ENCODE measurements at regions not wholly inside any gene's neighbourhood (a gene's known extent, or its start where the extent isn't known, plus 50 kb on each side); places are given as distances from the start of the nearest gene placed in this dataset.

DNA sequence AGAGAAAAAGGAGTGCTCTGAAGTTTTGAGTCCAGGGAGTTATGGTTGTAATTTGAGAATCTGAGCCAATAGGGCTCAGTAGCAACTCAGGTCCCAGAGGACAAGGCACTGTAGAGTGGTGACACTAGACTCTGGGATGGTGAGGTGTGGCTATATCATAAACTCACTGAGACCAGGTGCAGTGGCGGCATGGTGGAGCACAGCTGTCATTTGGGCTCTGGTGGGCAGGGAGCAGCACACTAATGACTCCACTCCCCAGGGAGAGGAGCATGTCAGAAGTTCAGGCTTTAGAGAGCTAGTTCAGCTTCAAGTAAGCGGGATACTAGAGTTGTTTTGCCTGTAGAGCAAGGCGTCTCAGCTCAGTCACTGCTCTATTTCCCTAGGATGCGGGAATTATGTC lies 165.4 kb upstream of the USP38 start:
- Histone ChIP-seq H3K4me1 (no peaks in the 10 kb centered on the region), H3K4me3 (no peak overlapping the region), H3K27me3 (no peaks in the 10 kb centered on the region), H3K36me3 (peaks cover 3% of the 10 kb centered on the region), H3K9me3 (peaks cover 0 to 10% of the 10 kb centered on the region in 2 donors), H3K27ac (no peak overlapping the region)
- no peak for DNase-seq (ENCODE audit: low spot score in 2 of 2)
- no peak for TF ChIP-seq POLR2AphosphoS5 (IDR thresholded peaks at IDR 0.05)
- intact Hi-C loops (cut with DNase I; ENCODE audit: low total_unique reads) = no loop called here

DNA sequence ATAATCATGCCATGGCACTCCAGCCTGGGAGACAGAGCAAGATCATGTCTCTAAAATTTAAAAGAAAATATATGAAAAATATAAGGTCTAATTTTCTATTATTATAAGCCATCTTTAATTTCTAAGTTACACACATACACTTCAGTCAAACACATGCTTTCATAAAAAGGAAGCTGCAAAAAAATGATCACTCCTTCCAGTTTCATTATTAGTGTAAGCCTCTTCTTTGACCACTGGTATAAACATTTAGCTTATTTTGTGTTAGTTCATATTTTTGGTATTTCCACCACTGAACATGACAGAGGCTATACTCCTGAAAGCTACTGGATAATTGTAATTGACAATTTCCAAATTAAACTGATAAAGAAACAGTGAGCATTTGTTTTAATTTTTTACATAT lies 163.3 kb upstream of the USP38 start:
- intact Hi-C loops (cut with DNase I; ENCODE audit: low total_unique reads) = no loop called here

DNA sequence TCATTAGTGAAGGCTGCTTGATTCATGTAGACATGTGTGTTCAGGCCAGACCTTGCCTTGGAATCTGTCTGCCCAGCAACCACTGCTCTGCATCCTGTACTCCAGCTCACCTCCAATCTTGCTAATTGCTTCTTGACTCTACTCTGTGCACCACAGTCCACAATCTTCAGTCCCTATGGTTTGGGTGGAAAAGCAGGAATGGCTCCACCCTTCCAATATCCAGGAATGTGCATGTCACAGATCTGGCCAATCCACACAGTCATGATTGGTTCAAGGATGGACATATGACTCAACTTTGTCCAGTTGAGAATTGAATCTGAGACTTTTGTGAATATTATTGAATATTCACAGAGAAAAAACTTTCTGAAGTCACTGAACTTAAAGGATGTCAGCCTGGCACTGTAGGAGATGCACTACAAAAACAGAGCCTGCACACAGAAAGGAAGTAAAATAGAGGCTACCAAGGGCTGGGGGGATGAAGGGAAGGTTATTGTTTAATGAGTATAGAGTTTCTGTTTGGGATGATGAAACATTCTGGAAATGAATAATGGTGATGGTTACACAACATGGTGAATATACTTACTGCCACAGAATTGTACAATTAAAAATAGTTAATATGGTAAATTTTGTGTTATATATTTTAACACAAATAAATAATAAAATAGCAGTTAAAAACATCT lies 161.3 kb upstream of the USP38 start:
- intact Hi-C loops (cut with DNase I; ENCODE audit: low total_unique reads) = no loop called here
- Histone ChIP-seq H3K4me1 (no peaks in the 10 kb centered on the region), H3K27me3 (no peaks in the 10 kb centered on the region), H3K9me3 (peaks cover 0 to 10% of the 10 kb centered on the region in 2 donors), H3K4me3 (no peak overlapping the region), H3K27ac (no peak overlapping the region), H3K36me3 (no peaks in the 10 kb centered on the region)
- DNase-seq (ENCODE audit: low spot score in 2 of 2) = no peak
- TF ChIP-seq POLR2AphosphoS5 (IDR thresholded peaks at IDR 0.05) (no peak), POLR2A (IDR thresholded peaks at IDR 0.05) (no peak)
- TF ChIP-seq, protein P1, sequence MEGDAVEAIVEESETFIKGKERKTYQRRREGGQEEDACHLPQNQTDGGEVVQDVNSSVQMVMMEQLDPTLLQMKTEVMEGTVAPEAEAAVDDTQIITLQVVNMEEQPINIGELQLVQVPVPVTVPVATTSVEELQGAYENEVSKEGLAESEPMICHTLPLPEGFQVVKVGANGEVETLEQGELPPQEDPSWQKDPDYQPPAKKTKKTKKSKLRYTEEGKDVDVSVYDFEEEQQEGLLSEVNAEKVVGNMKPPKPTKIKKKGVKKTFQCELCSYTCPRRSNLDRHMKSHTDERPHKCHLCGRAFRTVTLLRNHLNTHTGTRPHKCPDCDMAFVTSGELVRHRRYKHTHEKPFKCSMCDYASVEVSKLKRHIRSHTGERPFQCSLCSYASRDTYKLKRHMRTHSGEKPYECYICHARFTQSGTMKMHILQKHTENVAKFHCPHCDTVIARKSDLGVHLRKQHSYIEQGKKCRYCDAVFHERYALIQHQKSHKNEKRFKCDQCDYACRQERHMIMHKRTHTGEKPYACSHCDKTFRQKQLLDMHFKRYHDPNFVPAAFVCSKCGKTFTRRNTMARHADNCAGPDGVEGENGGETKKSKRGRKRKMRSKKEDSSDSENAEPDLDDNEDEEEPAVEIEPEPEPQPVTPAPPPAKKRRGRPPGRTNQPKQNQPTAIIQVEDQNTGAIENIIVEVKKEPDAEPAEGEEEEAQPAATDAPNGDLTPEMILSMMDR (IDR thresholded peaks at IDR 0.05) = no peak

More for the DNA sequence above, 163.3 kb upstream of the USP38 start:
- no peak for TF ChIP-seq POLR2AphosphoS5 (IDR thresholded peaks at IDR 0.05)
- no peak for TF ChIP-seq POLR2A (IDR thresholded peaks at IDR 0.05)
- TF ChIP-seq, protein P1 (IDR thresholded peaks at IDR 0.05) = no peak
- Histone ChIP-seq H3K27me3 (no peaks in the 10 kb centered on the region), H3K4me3 (no peak overlapping the region), H3K9me3 (peaks cover 0 to 10% of the 10 kb centered on the region in 2 donors), H3K36me3 (no peaks in the 10 kb centered on the region), H3K27ac (no peak overlapping the region), H3K4me1 (no peaks in the 10 kb centered on the region)
- no peak for DNase-seq (ENCODE audit: low spot score in 2 of 2)

DNA sequence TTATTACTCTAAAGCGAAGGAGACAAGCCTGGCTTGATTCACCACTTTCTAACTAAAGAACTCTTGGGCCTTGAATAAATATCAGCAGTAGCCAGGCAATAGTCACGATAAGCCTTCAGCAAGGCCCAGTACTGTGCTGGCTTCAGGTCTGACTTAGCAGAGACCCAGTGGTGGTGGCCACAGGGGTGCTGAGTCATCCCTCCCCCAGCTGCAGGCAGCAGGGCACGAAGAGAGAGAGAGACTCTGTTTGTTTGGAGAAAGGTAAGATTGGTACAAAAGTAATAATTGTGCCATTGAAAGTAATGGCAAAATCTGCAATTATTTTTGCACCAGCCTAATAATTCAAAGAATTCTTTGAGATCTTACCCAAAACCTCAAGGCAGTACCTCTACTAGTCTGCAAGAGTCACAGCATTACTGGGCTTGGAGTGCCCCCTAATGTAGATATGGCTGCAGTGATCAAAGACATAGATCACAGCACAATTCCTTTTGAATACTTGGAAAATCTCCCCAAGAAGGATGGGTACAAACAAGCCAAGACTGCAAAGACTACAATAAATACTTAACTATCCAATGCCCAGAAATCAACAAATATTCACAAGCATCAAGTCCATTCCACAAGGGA lies 159.5 kb upstream of the USP38 start:
- Histone ChIP-seq H3K4me1 (no peaks in the 10 kb centered on the region), H3K36me3 (no peaks in the 10 kb centered on the region), H3K9me3 (peaks cover under 1 to 10% of the 10 kb centered on the region in 2 donors), H3K4me3 (no peak overlapping the region), H3K27ac (no peak overlapping the region), H3K27me3 (no peaks in the 10 kb centered on the region)
- DNase-seq (ENCODE audit: low spot score in 2 of 2) = no peak
- TF ChIP-seq POLR2A (IDR thresholded peaks at IDR 0.05) (no peak), POLR2AphosphoS5 (IDR thresholded peaks at IDR 0.05) (no peak)
- TF ChIP-seq, protein P1 (IDR thresholded peaks at IDR 0.05) = no peak
- intact Hi-C loops (cut with DNase I; ENCODE audit: low total_unique reads) = no loop called here

DNA sequence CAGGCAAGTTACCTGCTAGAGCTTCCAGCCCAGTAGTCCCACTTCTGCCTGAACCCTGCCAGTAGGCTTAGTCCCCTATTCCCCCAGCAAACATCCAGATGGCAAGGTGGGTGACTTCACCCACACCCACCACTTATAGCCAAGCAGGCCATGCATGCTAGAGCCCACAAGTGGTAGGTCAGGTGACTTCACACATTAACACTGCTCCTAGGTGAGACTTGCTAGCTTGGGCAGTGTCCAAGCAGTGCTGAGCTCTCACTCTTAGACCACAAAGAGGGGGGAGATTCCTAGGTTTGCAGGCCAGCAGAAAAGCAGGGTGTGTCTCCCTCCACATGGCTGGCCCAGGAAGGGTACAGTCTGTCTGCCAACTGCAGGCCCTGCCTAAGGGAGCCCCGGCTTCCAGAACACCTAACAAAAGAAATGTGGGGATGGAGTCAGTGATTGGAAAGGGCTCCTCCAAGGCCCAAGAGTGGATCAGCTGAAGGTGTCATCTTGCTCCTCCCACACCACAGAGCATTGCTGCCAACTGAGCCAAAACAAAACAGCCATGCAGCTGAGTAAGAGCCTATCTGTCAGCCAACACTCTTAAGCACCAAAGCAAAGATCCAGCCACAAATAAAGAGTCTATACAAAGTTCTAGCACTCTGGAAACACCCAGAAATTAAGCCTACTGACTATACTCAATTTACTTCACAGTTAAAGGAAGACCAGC lies 158.1 kb upstream of the USP38 start:
- DNase-seq (ENCODE audit: low spot score in 2 of 2) = no peak
- no peak overlapping the region for H3K27ac ChIP-seq
- no peaks in the 10 kb centered on the region for H3K36me3 ChIP-seq
- no peaks in the 10 kb centered on the region for H3K4me1 ChIP-seq
- no peak overlapping the region for H3K4me3 ChIP-seq
- H3K9me3 ChIP-seq = peaks cover 0 to 10% of the 10 kb centered on the region in 2 donors
- H3K27me3 ChIP-seq = no peaks in the 10 kb centered on the region
- intact Hi-C loops (cut with DNase I; ENCODE audit: low total_unique reads) = no loop called here
- no peak for TF ChIP-seq POLR2A (IDR thresholded peaks at IDR 0.05)
- no peak for TF ChIP-seq POLR2AphosphoS5 (IDR thresholded peaks at IDR 0.05)
- TF ChIP-seq, protein P1 (IDR thresholded peaks at IDR 0.05) = no peak

Data from breast epithelium (tissue), 4 donors.